GM12891 (cell line): ENCODE measurements at regions not wholly inside any gene's neighbourhood (a gene's known extent, or its start where the extent isn't known, plus 50 kb on each side); places are given as distances from the start of the nearest gene placed in this dataset.

Source experiments
- DNase-seq: peaks from one replicate; pipeline ENCODE4 v3.0.0; 2011; ENCODE audit warnings: low spot score; ENCODE audit not compliant: insufficient read length
- FAIRE-seq: peaks from 2 replicates; lab custom pipeline; 2011; peaks lifted over from hg19 to GRCh38; lab: Jason Lieb, UNC
- PAX5 ChIP-seq: IDR thresholded peaks from 2 replicates; pipeline ENCODE4 v1.6.1; 2011; ENCODE audit warnings: low read length, moderate library complexity, mild to moderate bottlenecking; ENCODE audit not compliant: insufficient read depth, severe bottlenecking
- POLR2A ChIP-seq: IDR thresholded peaks from 2 replicates; pipeline ENCODE4 v1.6.1; 2011; ENCODE audit warnings: low read depth, low read length, control low read depth
- POLR2AphosphoS5 ChIP-seq: IDR thresholded peaks from 2 replicates; pipeline ENCODE4 v1.6.1; 2011; ENCODE audit warnings: low read depth, low read length, control low read depth
- POU2F2 ChIP-seq: IDR thresholded peaks from 2 replicates; pipeline ENCODE4 v1.6.1; 2011; ENCODE audit warnings: low read depth, mild to moderate bottlenecking, control low read depth, low read length, moderate library complexity
- SPI1 ChIP-seq: IDR thresholded peaks from 2 replicates; pipeline ENCODE4 v1.6.1; 2011; ENCODE audit warnings: low read depth, low read length, control low read depth
- TAF1 ChIP-seq: IDR thresholded peaks from 2 replicates; pipeline ENCODE4 v1.6.1; 2011; ENCODE audit warnings: low read depth, low read length, control low read depth

DNA sequence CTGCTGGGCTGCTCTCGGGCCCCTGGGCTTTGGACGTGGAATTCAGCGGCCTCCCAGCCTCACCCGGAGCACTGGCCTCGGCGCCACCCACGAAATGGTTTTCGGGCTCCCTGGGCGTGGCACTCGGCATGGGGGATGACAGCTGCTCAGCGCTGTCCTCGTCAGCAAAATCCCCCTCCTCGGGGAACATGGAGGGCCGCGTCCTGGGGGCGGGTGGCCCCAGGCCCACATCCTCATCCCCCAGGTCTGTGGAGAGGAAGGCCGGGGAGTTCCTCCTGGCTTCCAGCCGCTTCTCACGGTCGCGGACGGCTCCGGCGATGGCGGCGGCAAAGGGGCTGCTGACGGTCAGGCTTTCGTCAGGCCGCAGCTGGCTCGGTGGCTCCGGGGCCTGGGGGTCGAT lies 88.4 kb downstream of the CTTN start:
- FAIRE-seq = no peak
- DNase-seq = no peak
- TF ChIP-seq POLR2AphosphoS5 = no peak
- TF ChIP-seq POU2F2 = no peak
- TF ChIP-seq PAX5 = no peak
- TF ChIP-seq TAF1 = no peak
- no peak for TF ChIP-seq POLR2A
- TF ChIP-seq SPI1 = no peak

DNA sequence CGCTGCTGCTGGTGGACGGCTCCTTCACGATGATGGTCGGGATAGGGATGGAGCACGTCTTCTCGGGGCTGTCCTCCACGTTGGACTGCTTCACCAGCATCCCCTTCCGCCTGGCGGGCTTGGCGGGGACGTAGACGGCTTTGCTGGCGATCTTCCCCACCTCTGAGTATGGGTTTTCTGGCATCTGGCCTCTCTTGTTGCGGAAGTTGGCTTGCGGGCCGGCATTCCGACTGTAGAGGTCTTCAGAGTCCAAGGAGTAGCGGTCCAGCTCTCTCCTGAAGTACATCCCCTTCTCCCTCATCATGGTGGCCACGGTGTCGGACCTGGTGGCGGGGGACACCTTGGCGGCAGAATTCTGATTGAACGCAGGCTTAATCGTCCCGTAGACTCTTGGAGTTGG lies 88.8 kb downstream of the CTTN start:
- DNase-seq (no peak), FAIRE-seq (no peak)
- no peak for TF ChIP-seq POLR2A
- no peak for TF ChIP-seq POU2F2
- TF ChIP-seq TAF1 = no peak
- no peak for TF ChIP-seq PAX5
- no peak for TF ChIP-seq SPI1
- no peak for TF ChIP-seq POLR2AphosphoS5

DNA sequence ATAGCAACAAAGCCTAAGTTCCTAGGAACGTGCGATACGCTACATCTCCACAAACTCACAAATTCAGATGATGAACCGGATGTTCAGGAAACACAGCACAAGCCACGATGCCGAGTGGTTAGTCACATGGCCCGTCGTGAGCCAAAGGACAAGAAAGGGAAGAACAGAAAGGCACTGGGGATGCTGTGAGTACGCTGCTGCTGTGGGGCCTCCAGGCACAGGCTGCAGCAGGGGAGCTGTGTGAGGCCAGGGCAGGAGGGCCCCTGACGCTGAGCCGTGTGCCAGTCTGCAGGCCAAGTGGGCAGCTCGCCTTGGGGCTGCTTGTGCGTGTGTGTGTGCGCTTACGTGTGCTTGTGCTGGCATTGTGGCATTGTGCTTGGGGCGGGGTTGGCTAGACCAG lies 89.4 kb downstream of the CTTN start:
- FAIRE-seq = no peak
- TF ChIP-seq POLR2AphosphoS5 = no peak
- no peak for TF ChIP-seq POLR2A
- no peak for TF ChIP-seq TAF1
- TF ChIP-seq POU2F2 = no peak
- no peak for TF ChIP-seq PAX5
- TF ChIP-seq SPI1 = no peak

DNA sequence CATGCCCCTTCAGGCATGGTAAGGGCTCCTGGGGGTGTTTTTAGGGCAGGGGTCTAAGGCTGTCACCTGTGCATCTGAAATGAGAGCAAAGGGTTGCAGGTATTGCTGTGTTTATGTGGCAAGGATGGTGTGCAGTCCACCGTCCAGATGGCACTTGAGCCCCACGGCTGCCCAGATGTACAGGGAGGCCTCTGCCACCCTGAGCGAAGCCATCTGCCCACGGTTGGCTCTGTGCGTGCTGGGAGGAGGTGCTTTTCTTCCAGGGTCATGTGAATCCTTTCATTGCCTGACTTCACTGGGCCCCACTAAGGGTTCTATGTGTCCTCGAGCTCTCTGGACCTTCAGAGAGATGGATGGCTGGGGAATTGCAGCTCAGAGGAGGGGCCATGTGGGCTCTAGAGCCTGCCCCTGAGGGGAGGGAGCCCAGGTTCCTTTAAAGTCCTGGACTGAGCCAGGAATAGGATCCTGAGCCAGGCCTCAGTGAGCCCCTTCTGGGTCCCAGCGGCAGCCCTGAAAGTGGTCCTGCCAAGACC lies 89.9 kb downstream of the CTTN start:
- FAIRE-seq = no peak
- TF ChIP-seq PAX5 = no peak
- no peak for TF ChIP-seq POU2F2
- DNase-seq = no peak

More for the DNA sequence above, 89.4 kb downstream of the CTTN start:
- DNase-seq = no peak

DNA sequence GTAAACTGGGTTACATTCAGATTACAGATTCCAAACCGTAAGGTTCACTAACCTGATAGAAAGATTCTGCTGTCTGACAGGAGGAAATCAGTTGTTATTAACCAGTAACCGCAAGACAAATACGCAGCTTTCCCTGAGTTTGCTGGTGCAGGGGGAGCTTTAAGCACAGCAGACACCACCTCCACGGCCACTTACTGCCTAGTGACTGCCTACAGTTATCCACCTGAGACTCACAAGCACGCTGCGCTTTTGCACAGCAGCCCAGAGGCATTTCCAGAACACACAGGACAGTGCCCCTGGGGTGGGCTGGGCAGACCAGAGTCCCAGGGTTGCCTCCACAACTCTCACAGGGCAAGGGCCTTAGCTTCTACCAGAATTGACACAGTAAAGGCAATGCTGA lies 90.9 kb downstream of the CTTN start:
- no peak for DNase-seq
- FAIRE-seq = no peak
- TF ChIP-seq POLR2AphosphoS5 = no peak
- no peak for TF ChIP-seq SPI1
- no peak for TF ChIP-seq PAX5
- TF ChIP-seq POU2F2 = no peak
- no peak for TF ChIP-seq TAF1
- TF ChIP-seq POLR2A = no peak

DNA sequence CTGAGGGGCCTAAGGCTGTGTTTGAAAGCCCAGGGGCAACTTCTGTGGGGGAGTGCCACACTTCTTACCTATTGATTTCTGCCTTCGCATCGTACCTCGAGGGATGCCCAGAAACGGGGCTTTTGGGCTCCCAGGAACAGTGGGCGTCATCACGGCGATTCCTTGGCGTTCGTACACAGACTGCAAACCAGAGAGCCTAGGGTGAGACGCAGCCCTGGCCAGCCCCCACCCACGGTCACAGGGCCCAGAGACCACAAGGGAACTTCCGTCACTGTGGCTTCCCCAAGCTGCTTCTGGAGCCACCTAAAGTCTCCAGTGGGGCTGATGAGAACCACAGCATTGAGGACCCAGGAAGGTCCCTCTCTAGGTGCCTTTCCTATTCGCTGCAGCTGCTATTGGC lies 91.9 kb downstream of the CTTN start:
- no peak for DNase-seq
- FAIRE-seq = no peak
- TF ChIP-seq PAX5 (no peak), POLR2AphosphoS5 (no peak), POU2F2 (no peak), POLR2A (no peak)

DNA sequence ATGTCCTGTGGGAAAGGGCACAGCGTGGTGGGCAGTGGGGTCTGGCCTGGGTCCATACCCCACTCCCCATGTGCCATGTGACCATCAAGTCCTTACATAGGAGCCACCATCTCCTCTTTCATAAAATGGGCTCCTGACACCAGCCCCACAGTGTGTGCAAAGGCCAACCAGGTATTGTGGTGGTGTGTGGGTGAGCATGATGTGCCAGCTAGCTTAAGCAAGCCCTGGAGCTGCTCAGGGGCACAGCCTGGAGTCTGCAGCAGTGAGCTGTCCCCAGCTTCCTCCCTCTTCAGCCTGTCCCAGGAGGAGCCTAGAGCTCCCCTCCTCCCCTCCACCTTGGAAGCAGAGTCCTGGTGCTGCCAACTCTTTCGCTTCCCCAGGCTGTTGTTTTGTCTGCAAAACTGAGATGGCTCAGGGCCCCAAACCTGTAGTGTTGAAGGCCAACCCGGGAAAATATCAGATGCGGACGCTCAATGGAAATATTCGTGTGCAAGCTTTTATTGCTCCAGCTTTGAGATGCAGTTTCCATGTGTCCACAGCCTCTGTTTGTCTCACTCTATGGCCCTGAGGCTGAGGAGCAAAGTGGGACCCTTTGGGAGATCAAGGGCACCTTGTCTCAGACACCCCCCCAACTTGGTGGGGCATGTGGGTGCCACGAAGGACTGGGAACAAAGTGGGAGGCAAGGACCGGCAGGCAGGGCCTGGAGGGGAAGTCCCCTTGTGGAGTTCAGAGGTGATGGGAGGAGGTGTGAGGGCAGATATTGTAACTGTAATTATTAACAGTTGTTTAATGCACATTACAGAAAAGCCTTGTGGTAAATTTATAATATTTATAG lies 92.6 kb downstream of the CTTN start:
- FAIRE-seq (no peak), DNase-seq (no peak)
- TF ChIP-seq POLR2A = no peak
- no peak for TF ChIP-seq SPI1
- TF ChIP-seq POU2F2 = no peak
- TF ChIP-seq POLR2AphosphoS5 = no peak
- no peak for TF ChIP-seq TAF1
- TF ChIP-seq PAX5 = no peak

DNA sequence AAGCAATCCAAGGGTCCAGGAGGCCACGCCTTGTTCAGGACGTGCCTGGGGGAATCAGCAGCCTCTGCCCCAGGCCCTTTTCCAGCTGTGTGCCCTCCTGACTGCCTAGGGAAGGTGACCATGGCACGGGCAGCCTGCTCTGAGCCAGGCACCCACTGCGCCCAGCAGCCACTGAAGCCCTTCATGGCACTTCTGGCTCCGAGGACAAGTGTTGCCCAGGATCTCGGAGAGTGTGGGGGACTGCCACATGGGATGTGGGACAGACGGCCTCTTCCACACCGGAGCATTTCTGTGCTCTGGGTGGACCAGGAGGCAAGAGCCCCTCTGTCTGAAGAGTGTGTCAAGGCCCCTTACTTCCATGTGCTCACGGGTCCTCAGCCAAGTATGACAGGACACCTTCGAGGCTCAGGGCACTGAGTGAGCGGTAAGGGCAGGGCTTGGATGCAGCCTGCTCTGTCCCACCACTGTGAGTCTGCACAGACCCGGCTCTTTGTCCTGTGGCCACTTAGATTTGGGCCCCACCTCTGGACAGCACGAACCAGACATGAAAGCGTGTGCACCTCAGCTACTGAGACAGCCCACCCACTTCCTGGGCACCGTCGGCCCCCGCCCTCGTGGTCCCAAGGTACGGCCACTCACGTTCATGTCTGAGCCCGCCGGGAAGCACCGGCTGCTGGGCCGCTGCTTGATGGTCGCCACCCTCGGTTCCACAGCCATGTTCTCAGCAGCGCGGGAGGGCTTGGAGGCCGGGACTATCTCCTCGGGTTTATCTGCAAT lies 93.6 kb downstream of the CTTN start:
- FAIRE-seq = no peak
- no peak for DNase-seq
- no peak for TF ChIP-seq PAX5
- TF ChIP-seq POLR2AphosphoS5 = no peak
- TF ChIP-seq POU2F2 = no peak
- TF ChIP-seq SPI1 = no peak

DNA sequence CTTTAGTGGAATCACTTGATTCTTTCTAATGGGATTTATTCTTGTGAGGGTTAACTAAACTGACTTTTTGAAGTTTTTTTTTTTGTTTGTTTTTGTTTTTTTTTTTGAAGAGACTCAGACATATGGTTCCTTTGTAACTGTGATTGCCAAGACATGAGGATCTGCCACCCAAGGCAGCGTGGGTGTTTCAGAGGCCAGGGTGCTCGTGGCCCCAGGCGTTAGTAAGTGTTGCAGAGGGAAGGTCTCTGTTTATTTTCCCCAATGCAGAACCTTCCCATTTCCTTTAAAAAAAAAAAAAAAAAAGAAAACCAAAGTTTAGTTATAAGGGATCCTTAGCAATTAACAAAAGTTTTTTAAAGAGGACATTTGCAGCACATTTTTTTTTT lies 94.8 kb downstream of the CTTN start:
- no peak for FAIRE-seq
- DNase-seq = no peak
- no peak for TF ChIP-seq POLR2A
- no peak for TF ChIP-seq PAX5
- TF ChIP-seq POLR2AphosphoS5 = no peak
- no peak for TF ChIP-seq POU2F2
- no peak for TF ChIP-seq TAF1
- no peak for TF ChIP-seq SPI1

DNA sequence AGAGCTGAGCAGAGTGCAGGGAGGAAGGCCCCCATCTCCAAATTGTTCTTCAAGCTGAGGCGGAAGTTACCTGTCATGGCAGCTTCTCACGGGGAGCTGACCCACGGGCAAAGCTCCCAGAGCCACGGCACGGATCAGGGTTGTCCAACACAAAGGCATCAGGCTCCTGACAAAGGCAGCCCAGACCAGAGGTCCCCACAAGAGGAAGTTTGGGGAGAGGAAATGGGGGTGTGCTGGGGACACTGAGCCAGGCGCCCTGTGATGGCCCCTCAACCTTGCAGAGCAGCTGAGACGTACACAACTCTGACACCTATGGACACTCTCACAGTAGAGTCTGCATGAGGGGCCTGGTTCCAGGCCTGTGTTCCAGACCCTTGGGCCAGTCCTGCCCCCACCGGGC lies 95.6 kb downstream of the CTTN start:
- no peak for DNase-seq
- TF ChIP-seq PAX5 (no peak), POLR2A (no peak), TAF1 (no peak), SPI1 (no peak), POLR2AphosphoS5 (no peak), POU2F2 (no peak)
- FAIRE-seq = no peak
